GM12878 (cell line): ENCODE measurements at regions not wholly inside any gene's neighbourhood (a gene's known extent, or its start where the extent isn't known, plus 50 kb on each side); places are given as distances from the start of the nearest gene placed in this dataset.

Experiments
- ATAC-seq: fragments of 200-7000 bp; cut with Tn5 transposase; 3 replicates; pipeline ENCODE4 v1.9.1; 2020; ENCODE audit warnings: mild to moderate bottlenecking, moderate library complexity
- BruUV-seq: library from RNA; stranded (reverse); fragments of 400-500 nt; replicated peaks from 2 replicates; lab custom pipeline; 2021; lab: Mats Ljungman, UMichigan
- CTCF ChIA-PET: fragments of 300-600 bp; sonication (Branson Sonifier 250); formaldehyde crosslinking; extraction: SDS; loops from one replicate; lab custom pipeline; 2021; ENCODE audit warnings: inconsistent platforms; lab: Yijun Ruan, JAX
- POLR2A ChIA-PET: fragments of 350-600 bp; formaldehyde crosslinking; extraction: SDS; loops from one replicate; lab custom pipeline; 2021; ENCODE audit warnings: inconsistent platforms; lab: Charles Lee
- RAD21 ChIA-PET: fragments of 300-600 bp; sonication (Branson Sonifier 250); formaldehyde crosslinking; loops from one replicate; lab custom pipeline; 2023; ENCODE audit warnings: antibody characterized with exemption; ENCODE audit not compliant: unreplicated experiment; lab: Charles Lee
- SMC1A ChIA-PET: fragments of 300-600 bp; sonication (Branson Sonifier 250); formaldehyde crosslinking; loops from one replicate; lab custom pipeline; 2023; ENCODE audit not compliant: unreplicated experiment, uncharacterized antibody; lab: Charles Lee
- DNase-seq: peaks from one replicate; pipeline ENCODE4 v3.0.0-alpha.2; 2011; ENCODE audit warnings: low read depth, low spot score
- FAIRE-seq: peaks from 3 replicates; lab custom pipeline; 2011; peaks lifted over from hg19 to GRCh38; lab: Jason Lieb, UNC
- H2AFZ ChIP-seq: 2 replicates; pipeline ENCODE4 v1.6.0; 2011; ENCODE audit warnings: low read depth, low read length, control low read depth; ENCODE audit not compliant: control insufficient read depth
- H3K27ac ChIP-seq: 2 replicates; pipeline ENCODE4 v1.5.1; 2011; ENCODE audit warnings: control low read depth; ENCODE audit not compliant: control insufficient read depth, insufficient read depth
- H3K27me3 ChIP-seq, 2 experiments: replicated peaks in 1 of 2; 2 replicates each; pipeline versions ENCODE4 v1.6.0 to v1.6.1; 2011; ENCODE audit warnings: low read length in 1 of 2; ENCODE audit not compliant: control insufficient read depth in 2 of 2, insufficient read depth in 2 of 2
- H3K36me3 ChIP-seq, 2 experiments: 2 replicates each; pipeline ENCODE4 v1.5.1; 2011; ENCODE audit warnings: low read length in 1 of 2; ENCODE audit not compliant: control insufficient read depth in 2 of 2, insufficient read depth in 2 of 2
- H3K4me1 ChIP-seq: 2 replicates; pipeline ENCODE4 v1.6.1; 2011; ENCODE audit warnings: mild to moderate bottlenecking, low read length, moderate library complexity, mixed read lengths; ENCODE audit not compliant: control insufficient read depth, insufficient read depth
- H3K4me2 ChIP-seq: 2 replicates; pipeline ENCODE4 v1.6.0; 2011; ENCODE audit warnings: control low read depth; ENCODE audit not compliant: control insufficient read depth, insufficient read depth
- H3K4me3 ChIP-seq: fragments of 200-600 bp; sonication (generic); 2 replicates; pipeline ENCODE4 v1.5.1; 2016
- H3K79me2 ChIP-seq: 2 replicates; pipeline ENCODE4 v1.6.0; 2011; ENCODE audit warnings: low read length; ENCODE audit not compliant: control insufficient read depth, insufficient read depth
- H3K9ac ChIP-seq: 2 replicates; pipeline ENCODE4 v1.8.0; 2011; ENCODE audit warnings: low read length, control low read depth, mixed read lengths; ENCODE audit not compliant: control insufficient read depth, insufficient read depth
- H3K9me3 ChIP-seq: replicated peaks from 3 replicates; pipeline ENCODE4 v1.5.1; 2011; ENCODE audit warnings: mild to moderate bottlenecking, low read length; ENCODE audit not compliant: control insufficient read depth, insufficient read depth
- H4K20me1 ChIP-seq: 2 replicates; pipeline ENCODE4 v1.6.0; 2011; ENCODE audit not compliant: control insufficient read depth, insufficient read depth
- EGR1 ChIP-seq, 2 experiments: IDR thresholded peaks; 1 replicate in 1 of 2; 2 replicates in 1 of 2; pipeline ENCODE4 v1.6.1; 2011 to 2012; ENCODE audit warnings: low read depth in 2 of 2, low read length in 2 of 2, borderline replicate concordance in 1 of 2, mild to moderate bottlenecking in 1 of 2, moderate library complexity in 1 of 2
- EP300 ChIP-seq, 2 experiments: fragments of 150-350 bp in 1 of 2; IDR thresholded peaks; 2 replicates each; pipeline ENCODE4 v1.6.1; 2011 to 2012; ENCODE audit warnings: low read depth in 2 of 2, low read length in 2 of 2, borderline replicate concordance in 1 of 2, improper control_type of control experiment in 1 of 2, inconsistent platforms in 1 of 2; ENCODE audit not compliant: control insufficient read depth in 1 of 2
- GATAD2B ChIP-seq: fragments of 450-650 bp; conservative IDR thresholded peaks from 2 replicates; pipeline ENCODE4 v1.6.1; 2017; ENCODE audit warnings: low read depth, mild to moderate bottlenecking, moderate library complexity
- JUNB ChIP-seq: IDR thresholded peaks from 2 replicates; pipeline ENCODE4 v1.6.1; 2016; ENCODE audit warnings: antibody characterized with exemption, mild to moderate bottlenecking
- KAT2A ChIP-seq: conservative IDR thresholded peaks from 2 replicates; pipeline ENCODE4 v1.6.1; 2011; ENCODE audit warnings: low read depth, low read length; ENCODE audit not compliant: control insufficient read depth
- MEF2B ChIP-seq: fragments of 450-650 bp; IDR thresholded peaks from 2 replicates; pipeline ENCODE4 v1.6.1; 2018; ENCODE audit warnings: mild to moderate bottlenecking, moderate library complexity; ENCODE audit not compliant: partially characterized antibody, poor library complexity, severe bottlenecking
- NFIC ChIP-seq: IDR thresholded peaks from 2 replicates; pipeline ENCODE4 v1.6.1; 2012; ENCODE audit warnings: low read depth, mild to moderate bottlenecking, inconsistent platforms, low read length, moderate library complexity
- SIX5 ChIP-seq: IDR thresholded peaks from 2 replicates; pipeline ENCODE4 v1.6.1; 2011; ENCODE audit warnings: mild to moderate bottlenecking, low read depth, low read length, moderate library complexity; ENCODE audit not compliant: severe bottlenecking
- SP1 ChIP-seq: IDR thresholded peaks from one replicate; pipeline ENCODE4 v1.6.1; 2011; ENCODE audit warnings: low read depth, low read length
- YBX1 ChIP-seq: fragments of 450-650 bp; IDR thresholded peaks from 2 replicates; pipeline ENCODE4 v1.6.1; 2016; ENCODE audit warnings: antibody characterized with exemption
- WGBS: methylation state at CpG from one replicate; pipeline ENCODE4 v1.1.6; 2016; ENCODE audit warnings: low lambda C conversion rate; ENCODE audit not compliant: insufficient replicate concordance, insufficient coverage; ENCODE audit errors: missing lambda C conversion rate; 5-methylcytosine and 5-hydroxymethylcytosine counted together
- in situ Hi-C: fragments of 300-500 bp; cut with MboI; formaldehyde crosslinking; loops from 9 replicates; pipeline ENCODE4 v1.14.3; 2018; ENCODE audit warnings: mixed read lengths
- intact Hi-C: fragments of 100-400 bp; cut with micrococcal nuclease; formaldehyde crosslinking; loops from one replicate; pipeline ENCODE4 v1.14.2; 2022; ENCODE audit not compliant: unreplicated experiment
- TF ChIP-seq, protein P1 (sequence below): fragments of 450-650 bp; IDR thresholded peaks from 2 replicates; pipeline ENCODE4 v1.6.1; 2017; ENCODE audit warnings: mild to moderate bottlenecking, moderate library complexity
- TF ChIP-seq, protein P2 (sequence below): fragments of 450-650 bp; IDR thresholded peaks from 2 replicates; pipeline ENCODE4 v1.6.1; 2018; ENCODE audit warnings: borderline replicate concordance, mild to moderate bottlenecking; ENCODE audit not compliant: partially characterized antibody
- TF ChIP-seq, protein P3 (sequence below): fragments of 450-650 bp; formaldehyde crosslinking; IDR thresholded peaks from 2 replicates; pipeline ENCODE4 v1.4.0; 2020; ENCODE audit warnings: mild to moderate bottlenecking, moderate library complexity

DNA sequence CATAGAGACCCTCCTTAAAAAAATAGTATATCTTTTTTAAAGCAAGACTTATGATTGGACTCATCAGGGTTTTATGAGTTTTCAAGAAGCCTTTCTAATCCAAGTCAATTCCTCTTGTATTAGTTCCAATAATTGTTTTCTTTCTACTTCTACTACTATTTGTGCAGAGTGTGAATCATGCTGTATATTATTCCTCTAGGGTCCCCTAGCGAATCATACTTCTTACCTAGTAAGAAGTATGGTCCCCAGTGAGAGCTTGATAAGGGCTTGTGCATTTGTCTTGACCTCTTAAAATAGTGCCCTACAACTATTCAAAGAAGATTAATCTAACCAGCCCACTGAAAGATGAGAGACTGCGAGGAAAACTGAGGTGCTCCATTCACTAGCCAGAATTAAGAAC lies 715.7 kb upstream of the ZP4 start (continued):
- TF ChIP-seq, protein P1, sequence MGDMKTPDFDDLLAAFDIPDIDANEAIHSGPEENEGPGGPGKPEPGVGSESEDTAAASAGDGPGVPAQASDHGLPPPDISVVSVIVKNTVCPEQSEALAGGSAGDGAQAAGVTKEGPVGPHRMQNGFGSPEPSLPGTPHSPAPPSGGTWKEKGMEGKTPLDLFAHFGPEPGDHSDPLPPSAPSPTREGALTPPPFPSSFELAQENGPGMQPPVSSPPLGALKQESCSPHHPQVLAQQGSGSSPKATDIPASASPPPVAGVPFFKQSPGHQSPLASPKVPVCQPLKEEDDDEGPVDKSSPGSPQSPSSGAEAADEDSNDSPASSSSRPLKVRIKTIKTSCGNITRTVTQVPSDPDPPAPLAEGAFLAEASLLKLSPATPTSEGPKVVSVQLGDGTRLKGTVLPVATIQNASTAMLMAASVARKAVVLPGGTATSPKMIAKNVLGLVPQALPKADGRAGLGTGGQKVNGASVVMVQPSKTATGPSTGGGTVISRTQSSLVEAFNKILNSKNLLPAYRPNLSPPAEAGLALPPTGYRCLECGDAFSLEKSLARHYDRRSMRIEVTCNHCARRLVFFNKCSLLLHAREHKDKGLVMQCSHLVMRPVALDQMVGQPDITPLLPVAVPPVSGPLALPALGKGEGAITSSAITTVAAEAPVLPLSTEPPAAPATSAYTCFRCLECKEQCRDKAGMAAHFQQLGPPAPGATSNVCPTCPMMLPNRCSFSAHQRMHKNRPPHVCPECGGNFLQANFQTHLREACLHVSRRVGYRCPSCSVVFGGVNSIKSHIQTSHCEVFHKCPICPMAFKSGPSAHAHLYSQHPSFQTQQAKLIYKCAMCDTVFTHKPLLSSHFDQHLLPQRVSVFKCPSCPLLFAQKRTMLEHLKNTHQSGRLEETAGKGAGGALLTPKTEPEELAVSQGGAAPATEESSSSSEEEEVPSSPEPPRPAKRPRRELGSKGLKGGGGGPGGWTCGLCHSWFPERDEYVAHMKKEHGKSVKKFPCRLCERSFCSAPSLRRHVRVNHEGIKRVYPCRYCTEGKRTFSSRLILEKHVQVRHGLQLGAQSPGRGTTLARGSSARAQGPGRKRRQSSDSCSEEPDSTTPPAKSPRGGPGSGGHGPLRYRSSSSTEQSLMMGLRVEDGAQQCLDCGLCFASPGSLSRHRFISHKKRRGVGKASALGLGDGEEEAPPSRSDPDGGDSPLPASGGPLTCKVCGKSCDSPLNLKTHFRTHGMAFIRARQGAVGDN = no peak
- no peak for TF ChIP-seq NFIC
- no peak for TF ChIP-seq EGR1 (IDR thresholded peaks at IDR 0.05; ENCODE audit: borderline replicate concordance in 1 of 2, low read depth in 2 of 2, low read length in 2 of 2)
- no peak for TF ChIP-seq SIX5
- no peak for TF ChIP-seq SP1
- TF ChIP-seq GATAD2B = no peak

DNA sequence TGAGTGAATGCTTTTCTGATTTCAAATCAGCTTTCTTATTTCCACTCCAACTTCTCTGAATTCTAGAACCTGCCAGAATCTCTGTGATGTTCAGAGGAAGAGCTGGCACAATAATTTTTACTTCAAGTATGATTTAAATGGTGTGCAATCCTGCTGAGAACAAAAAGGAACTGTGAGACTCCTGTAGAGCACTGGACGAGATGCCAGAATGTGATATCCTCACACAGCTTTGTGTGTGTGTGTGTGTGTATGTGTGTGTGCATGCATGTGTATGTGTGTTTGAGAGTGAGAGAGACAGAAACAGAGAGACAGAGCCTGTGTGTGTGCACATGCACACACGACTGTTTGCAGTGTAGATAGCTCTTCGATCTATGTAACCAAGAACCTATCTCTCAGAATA lies 713.6 kb upstream of the ZP4 start:
- Histone ChIP-seq H3K27ac (no peak overlapping the region), H2AFZ (no peak overlapping the region), H3K9me3 (no peaks in the 10 kb centered on the region), H3K27me3 (no peaks in the 10 kb centered on the region), H4K20me1 (no peaks in the 10 kb centered on the region), H3K9ac (no peak overlapping the region), H3K79me2 (no peaks in the 10 kb centered on the region), H3K4me3 (no peak overlapping the region), H3K4me2 (no peak overlapping the region), H3K36me3 (no peaks in the 10 kb centered on the region), H3K4me1 (no peaks in the 10 kb centered on the region)
- FAIRE-seq = no peak
- CTCF ChIA-PET = no interaction called here
- intact Hi-C loops = no loop called here
- DNase-seq = no peak
- POLR2A ChIA-PET = no interaction called here
- SMC1A ChIA-PET = interaction anchor here (2.2 kb wide), 1 partner anchor 12 kb away, joined by 6 read pairs; no protein-coding TSS in a partner anchor
- RAD21 ChIA-PET = no interaction called here
- BruUV-seq = no TSS peak
- WGBS = 7% methylated on average over 3 of the region's 3 CpGs
- ATAC-seq = no peak
- in situ Hi-C loops = no loop called here
- TF ChIP-seq MEF2B (no peak), YBX1 (no peak), KAT2A (no peak), EP300 (IDR thresholded peaks at IDR 0.05; ENCODE audit: borderline replicate concordance in 1 of 2, control insufficient read depth in 1 of 2, low read depth in 2 of 2, low read length in 2 of 2) (no peak), JUNB (no peak), SP1 (no peak)
- TF ChIP-seq, protein P2, sequence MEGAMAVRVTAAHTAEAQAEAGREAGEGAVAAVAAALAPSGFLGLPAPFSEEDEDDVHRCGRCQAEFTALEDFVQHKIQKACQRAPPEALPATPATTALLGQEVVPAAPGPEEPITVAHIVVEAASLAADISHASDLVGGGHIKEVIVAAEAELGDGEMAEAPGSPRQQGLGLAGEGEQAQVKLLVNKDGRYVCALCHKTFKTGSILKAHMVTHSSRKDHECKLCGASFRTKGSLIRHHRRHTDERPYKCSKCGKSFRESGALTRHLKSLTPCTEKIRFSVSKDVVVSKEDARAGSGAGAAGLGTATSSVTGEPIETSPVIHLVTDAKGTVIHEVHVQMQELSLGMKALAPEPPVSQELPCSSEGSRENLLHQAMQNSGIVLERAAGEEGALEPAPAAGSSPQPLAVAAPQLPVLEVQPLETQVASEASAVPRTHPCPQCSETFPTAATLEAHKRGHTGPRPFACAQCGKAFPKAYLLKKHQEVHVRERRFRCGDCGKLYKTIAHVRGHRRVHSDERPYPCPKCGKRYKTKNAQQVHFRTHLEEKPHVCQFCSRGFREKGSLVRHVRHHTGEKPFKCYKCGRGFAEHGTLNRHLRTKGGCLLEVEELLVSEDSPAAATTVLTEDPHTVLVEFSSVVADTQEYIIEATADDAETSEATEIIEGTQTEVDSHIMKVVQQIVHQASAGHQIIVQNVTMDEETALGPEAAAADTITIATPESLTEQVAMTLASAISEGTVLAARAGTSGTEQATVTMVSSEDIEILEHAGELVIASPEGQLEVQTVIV = no peak
- TF ChIP-seq, protein P3, sequence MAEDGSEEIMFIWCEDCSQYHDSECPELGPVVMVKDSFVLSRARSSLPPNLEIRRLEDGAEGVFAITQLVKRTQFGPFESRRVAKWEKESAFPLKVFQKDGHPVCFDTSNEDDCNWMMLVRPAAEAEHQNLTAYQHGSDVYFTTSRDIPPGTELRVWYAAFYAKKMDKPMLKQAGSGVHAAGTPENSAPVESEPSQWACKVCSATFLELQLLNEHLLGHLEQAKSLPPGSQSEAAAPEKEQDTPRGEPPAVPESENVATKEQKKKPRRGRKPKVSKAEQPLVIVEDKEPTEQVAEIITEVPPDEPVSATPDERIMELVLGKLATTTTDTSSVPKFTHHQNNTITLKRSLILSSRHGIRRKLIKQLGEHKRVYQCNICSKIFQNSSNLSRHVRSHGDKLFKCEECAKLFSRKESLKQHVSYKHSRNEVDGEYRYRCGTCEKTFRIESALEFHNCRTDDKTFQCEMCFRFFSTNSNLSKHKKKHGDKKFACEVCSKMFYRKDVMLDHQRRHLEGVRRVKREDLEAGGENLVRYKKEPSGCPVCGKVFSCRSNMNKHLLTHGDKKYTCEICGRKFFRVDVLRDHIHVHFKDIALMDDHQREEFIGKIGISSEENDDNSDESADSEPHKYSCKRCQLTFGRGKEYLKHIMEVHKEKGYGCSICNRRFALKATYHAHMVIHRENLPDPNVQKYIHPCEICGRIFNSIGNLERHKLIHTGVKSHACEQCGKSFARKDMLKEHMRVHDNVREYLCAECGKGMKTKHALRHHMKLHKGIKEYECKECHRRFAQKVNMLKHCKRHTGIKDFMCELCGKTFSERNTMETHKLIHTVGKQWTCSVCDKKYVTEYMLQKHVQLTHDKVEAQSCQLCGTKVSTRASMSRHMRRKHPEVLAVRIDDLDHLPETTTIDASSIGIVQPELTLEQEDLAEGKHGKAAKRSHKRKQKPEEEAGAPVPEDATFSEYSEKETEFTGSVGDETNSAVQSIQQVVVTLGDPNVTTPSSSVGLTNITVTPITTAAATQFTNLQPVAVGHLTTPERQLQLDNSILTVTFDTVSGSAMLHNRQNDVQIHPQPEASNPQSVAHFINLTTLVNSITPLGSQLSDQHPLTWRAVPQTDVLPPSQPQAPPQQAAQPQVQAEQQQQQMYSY (CRISPR knock-in tag) = no peak
